Esophagus squamous epithelium (tissue), 4 donors: ENCODE measurements at regions not wholly inside any gene's neighbourhood (a gene's known extent, or its start where the extent isn't known, plus 50 kb on each side); places are given as distances from the start of the nearest gene placed in this dataset.

Experiments used
- CTCF ChIP-seq, 6 experiments: fragments of 450-650 bp in 4 of 6; fragments of 200-600 bp in 2 of 6; sonication (generic) in 2 of 6; IDR thresholded peaks; one replicate each; pipeline ENCODE4 v1.5.1; 2016 to 2019; ENCODE audit warnings: antibody characterized with exemption in 6 of 6, mild to moderate bottlenecking in 4 of 6, moderate library complexity in 4 of 6
- POLR2A ChIP-seq, 4 donors: fragments of 450-650 bp; IDR thresholded peaks; one replicate each; pipeline ENCODE4 v1.6.1; 2017; ENCODE audit warnings: antibody characterized with exemption in 4 of 4, mild to moderate bottlenecking in 4 of 4, moderate library complexity in 3 of 4

- no peak for TF ChIP-seq CTCF (IDR thresholded peaks at IDR 0.05)
- TF ChIP-seq POLR2A (IDR thresholded peaks at IDR 0.05): no peak
Measured at GRCh38 chr18:27778925-27779324, 398.0 kb downstream of the CDH2 start.
